ENCODE measurements at regions not wholly inside any gene's neighbourhood (a gene's known extent, or its start where the extent isn't known, plus 50 kb on each side); places are given as distances from the start of the nearest gene placed in this dataset.
A peak's percentile ranks its signal among the peaks of the same experiment; 100 is the strongest.

DNA sequence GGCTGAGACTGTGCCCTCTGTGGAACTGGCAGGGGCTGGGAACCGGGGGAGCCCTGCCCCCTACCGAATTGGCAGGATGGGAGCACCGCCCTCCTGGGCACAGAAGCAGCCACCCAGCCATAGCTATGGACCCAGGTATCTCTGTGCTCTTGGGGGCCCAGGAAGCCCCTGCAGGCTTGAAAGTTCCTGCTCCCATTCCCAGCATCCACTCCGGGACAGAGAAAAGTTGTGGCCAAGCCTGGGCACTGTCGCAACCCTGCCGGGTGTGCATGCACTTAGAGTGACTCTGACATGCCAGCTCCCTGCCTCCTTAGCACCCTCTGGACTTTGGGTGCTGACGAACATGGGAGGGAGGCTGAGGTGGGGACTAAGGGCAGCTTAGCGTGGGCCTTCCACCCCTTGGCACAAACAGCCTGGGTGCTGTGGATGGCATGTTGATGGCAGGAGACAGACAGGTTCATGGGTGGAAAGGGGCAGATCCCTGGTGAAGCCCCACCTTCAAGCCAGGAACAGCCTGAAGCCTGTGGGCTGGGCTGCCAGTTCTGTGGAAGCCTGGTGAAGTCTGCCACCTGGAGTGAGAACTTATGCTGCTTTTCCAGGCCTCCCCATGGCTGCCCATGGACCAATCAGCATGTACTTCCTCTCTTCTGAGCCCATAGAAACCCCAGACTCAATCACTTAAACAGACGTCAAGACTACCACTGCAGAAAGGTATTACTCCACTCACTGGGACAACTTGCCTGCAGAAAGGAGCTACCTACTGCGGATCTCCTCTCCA is 279.0 kb downstream of the ATXN7L3B start:
- no peak for DNase-seq (ENCODE audit: low spot score)

DNA sequence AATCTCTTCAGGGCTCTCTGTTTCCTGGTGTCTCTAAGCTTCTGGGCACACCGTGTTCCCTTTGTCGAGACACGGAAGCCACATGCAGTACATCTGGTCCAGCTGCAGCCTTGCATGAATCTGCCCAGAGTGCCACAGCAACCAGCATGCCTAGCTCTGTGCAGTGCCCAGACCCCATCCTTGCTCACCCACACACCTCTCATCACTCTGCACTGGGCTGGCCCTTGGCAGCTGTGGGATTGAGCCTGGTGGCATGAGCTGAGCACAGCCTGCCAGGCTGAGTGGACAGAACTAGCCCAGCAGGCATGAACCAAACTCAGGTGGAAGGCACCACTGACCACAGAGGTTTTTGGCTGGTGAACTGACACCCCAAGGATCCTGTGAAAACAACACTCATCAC is 279.9 kb downstream of the ATXN7L3B start:
- DNase-seq (ENCODE audit: low spot score), result no peak

DNA sequence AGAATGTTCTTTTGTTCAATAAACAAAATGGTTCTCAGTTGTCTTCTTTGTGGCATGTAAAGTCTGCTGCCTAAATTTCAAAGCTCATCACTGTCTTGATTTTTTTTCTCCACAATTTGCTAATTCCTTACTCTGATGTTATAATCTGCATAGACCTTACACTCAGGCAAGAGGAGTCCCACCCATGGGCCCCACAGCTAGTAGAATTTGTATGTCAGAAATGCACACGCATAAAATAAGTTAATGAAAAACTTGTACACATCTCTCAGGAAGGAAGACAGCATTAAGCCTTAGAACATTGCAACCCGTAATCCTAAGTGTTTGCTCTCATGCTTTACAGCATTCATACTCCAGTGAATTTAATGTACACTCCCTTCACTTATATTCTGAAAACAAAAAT is 280.8 kb downstream of the ATXN7L3B start:
- no peak for DNase-seq (ENCODE audit: low spot score)

DNA sequence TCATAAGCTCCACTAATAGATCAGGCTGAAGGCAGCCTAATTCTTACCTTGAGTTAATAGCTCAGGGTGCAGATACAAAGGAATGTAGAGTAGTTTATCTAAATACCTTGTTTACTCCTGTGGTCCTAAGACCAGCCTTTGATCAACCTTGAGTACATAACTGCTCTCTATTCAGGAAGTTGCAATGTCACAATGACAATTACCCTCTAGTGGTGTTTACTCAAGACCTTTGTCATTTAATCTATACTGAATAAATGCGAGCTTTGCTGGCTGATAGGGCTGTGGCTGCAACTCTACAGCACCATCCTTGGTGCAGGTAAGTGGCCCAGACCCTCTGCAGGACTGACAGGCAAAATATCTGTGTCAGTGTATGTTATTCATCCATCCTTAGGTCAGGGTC is 282.7 kb downstream of the ATXN7L3B start:
- DNase-seq (ENCODE audit: low spot score), result no peak

DNA sequence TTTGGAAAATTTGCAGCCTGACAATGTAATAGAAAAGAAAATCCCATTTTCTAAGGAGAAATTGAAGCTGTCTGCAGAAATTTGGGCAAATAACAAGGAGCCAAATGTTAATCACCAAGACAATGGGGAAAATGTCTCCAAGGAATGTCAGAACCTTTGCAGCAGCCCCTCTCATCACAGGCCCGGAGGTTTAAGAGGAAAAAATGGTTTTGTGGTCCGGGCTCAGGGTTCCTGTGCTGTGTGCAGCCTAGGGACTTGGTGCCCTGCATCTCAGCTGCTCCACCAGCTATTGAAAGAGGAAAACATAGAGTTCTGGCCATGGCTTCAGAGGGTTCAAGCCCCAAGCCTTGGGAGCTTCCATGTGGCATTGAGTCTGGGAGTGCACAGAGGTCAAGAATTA is 298.9 kb downstream of the ATXN7L3B start:
- no peak for DNase-seq (ENCODE audit: low spot score)

DNA sequence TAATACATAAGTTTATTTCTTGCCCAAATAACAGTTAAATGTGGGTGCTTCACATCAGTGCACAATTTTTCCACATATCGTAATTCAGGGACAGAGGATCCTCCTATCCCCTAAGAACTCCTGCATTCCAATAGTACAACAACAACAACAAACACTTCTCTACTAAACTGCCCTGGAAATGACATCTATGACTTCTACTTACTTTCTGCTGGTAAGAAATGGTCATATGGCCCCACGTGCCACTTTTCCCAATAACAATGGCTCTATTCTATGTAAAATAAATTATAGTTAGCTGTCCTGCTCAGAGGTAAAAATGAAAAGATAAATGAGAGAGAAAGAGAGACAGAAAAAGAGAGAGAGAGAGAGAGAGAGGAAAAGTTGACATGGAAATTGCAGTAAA is 308.5 kb downstream of the ATXN7L3B start:
- no peak for DNase-seq (ENCODE audit: low spot score)

DNA sequence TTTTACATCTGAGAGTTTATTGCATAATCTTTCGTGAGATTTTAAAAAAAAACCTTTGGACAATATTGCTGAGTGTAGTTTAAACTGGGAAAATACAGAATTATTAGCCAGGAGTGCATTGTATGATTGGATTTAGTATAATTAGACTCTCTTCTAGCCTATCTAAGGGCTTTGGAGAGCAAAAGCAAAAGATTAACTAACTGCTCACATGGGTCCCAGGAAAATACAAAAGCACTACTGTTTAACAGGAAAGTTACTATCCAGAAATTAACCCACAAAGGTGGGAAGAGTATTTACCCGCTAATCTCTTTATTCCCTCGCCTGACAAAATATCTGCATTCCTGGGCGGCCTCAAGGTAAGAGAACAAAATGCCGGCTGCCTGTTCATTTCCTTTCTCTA is 309.5 kb downstream of the ATXN7L3B start:
- no peak for DNase-seq (ENCODE audit: low spot score)

DNA sequence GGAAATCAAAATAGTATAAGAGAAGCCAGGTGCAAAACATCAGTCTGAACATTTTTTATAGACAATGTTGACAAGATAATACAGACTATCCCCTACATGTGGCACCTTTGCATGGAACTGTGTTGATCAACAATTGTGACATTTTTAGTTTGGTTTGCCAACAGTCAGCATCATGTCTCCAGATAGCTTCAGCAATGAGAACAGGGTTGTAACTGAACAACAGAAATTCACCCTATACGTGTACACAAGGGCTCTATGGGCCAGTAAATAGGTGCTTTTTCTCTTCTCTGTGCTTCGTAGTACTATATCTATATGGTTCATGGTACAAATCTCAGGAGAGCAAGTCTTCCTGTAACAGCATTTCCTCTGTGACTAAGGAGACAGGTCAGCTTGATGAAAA is 310.4 kb downstream of the ATXN7L3B start:
- DNase-seq (ENCODE audit: low spot score), result no peak

DNA sequence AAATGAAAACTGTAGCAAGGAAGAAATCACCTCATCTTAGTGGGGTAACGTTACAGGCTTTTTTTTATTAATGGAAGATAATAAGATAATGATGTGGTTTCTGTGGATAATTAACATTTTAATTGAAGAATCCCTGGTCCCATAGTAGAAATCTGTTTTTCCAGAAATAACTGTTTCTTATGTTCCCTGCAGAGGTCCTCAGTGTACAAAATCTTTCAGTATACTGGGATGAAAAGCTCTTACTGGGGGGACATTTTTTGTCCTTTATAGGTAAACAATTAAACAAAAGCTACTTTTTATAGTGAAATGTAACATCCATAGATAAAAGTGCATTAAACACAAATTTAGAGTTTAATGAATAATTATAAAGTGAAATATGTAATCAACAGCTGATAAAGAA is 312.2 kb downstream of the ATXN7L3B start:
- DNase-seq (ENCODE audit: low spot score), result no peak

DNA sequence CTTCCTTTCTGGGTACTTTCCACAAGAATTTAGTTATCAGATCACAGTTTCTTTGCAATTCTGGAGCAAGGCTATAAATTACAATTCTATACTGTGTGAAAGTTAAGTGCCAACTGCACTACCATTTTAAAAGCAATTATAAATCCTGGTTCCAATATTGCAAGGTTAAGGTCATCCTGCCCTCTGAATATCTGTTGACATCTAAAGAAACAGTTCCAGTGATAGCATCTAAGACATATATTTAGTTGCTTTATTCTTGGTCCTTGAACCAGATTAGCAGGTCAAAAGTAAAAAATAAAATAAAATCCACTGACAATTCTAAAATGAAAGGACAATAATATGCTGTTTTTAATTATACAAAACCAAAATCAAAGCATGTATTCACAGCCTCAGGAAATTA is 334.2 kb downstream of the ATXN7L3B start:
- no peak for DNase-seq (ENCODE audit: low spot score)

DNA sequence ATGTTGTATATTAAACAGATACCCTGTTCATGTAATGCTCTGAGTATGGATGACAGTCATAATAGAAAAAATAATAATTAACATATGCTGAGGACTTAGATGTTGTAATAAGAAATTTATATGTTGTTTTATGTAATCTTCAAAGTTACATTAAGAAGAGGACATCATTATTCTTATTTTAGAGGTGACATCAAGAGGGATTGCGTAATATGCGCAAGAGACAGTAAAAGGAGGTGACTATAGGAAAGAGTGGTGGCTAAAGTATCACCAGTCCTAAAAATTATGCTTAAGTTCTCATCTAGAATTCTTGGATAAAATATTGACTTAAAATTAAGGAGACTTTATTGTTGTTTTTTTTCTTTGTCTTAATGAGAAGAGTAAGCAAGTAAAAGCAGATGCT is 323.9 kb downstream of the KCNC2 start:
- no peak for DNase-seq (ENCODE audit: low spot score)

DNA sequence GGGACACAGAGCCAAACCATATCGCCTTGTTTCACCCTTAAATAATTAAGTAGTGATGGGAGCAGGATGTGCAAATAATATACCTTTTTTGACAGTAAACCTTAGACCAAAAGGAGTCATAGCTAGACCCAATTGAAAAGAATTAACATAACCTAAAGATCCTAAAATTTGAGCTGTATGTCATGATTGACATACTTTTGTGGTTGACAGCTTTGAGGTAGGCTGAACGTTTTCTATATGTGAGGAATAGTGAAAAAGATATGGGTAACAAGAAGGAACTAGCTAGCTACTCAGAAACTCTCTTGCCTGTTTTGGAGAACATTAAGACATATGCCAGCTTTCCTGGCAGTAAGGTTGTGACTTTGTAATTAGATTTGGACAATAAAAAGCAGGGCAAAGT is 320.6 kb downstream of the KCNC2 start:
- DNase-seq (ENCODE audit: low spot score), result no peak

DNA sequence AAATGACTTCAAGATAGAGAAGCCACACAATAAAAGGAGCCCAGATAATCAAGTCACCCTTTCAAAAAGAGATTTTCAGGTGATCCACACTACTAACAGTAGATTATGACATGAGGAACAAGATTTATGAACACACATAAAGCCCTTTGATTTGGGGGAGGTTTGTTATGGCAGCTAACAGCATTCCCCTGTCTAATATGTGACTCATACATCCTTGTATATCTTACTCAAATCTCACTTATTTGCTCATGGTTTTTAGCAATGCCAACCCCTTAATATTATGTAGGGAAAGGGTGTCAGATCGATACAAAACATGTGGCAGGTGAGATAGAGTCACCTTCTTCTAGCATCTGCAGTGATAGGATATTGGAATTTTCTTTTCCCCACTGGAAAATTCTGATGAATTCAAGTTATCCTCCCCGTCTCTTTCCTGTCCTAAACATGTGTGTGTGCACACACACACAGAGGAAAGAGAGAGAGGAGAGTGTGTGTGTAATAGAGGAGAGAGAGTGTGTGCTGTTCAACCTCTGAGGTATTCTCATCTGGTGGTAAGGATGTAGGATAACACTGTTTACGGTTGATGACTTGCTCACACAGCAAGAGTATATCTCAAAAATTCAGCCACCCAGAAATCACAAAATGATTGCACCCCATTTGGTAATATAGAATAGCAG is 319.9 kb downstream of the KCNC2 start:
- peak; percentile 31 for DNase-seq (ENCODE audit: low spot score)

DNA sequence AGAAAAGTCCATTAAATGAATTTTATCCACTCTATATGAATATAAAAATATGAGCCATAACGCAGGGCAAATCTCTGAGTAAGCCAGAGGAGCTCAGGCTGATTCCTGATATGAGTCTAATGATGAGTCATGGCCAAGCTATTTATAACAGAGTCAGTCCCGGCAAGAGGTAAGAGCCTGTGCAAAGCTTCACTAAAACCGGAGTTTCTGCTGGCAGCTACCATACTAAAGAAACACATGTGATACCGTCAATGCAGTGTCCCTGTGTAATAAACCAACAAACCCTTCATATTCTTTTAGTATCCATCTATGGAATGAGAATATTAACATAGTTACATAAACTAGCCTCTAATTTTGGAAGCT is 319.4 kb downstream of the KCNC2 start:
- DNase-seq (ENCODE audit: low spot score), result peak; percentile 90

DNA sequence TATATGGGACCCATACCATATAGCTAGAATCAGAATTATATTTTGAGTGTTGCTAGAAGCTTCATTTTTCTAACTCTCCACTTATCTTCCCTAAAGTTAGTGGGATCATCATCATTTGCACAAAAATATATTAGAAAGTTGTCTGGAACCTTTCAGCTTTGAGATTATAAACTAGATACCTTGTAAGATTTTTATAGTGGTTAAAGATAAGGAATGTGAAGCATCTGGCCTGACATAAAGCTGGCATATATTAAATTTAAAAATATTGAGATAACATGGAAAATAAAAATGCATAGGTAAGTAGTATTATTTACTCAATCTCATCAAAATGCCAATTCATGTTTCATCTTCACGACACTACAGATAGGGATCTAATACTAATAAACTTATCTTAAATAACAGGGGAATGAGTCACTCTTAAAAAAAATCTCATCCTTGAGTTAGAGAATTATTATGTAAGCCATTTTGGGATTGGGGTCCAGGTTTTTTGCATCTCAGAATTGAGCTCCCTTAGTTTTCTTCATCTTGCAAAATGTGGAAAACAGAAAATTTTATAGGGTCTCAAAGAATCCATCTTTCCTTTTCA is 318.5 kb downstream of the KCNC2 start:
- DNase-seq (ENCODE audit: low spot score), result no peak

DNA sequence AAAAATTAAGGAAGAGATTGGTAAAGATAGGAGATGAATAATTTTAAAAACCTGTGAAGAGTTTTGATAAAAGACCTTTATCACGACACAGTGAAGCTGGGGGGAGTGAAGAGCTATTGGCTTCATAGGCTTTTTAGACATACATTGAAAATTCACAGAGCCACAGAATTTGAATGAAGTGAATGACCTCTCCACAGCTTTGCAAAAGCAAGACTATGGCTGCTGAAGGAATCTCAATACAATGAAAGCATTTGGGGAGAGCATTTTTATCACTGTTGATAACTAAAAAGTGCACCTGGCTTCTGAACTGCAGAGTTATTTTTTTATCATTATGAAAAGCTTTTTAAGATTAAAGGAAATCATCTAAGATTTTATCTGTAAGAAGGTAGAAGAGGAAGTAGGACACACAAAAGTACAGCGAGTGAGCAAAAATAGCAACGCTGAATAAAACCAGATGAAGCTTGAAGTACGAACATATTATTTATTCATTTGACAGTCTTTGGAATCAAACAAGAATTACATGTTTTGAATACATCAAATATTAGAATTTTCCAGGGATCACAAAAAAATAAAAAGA is 317.5 kb downstream of the KCNC2 start:
- no peak for DNase-seq (ENCODE audit: low spot score)

DNA sequence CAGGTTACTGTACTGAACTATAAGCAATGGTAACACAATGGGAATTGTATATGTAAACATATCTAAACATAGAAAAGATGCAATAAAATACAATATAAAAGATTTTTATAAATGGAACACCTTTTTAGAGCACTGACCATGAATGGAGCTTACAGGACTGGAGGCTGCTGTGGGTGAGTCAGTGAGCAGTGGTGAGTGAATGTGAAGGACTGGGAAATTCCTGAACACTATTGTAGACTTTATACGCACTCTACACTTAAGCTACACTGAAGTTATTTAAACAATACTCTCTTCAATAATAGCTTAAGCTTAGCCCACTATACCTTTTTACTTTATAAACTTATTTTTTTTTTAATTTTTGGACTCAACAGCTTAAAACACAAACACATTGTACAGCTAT is 313.5 kb downstream of the KCNC2 start:
- DNase-seq (ENCODE audit: low spot score), result no peak

DNA sequence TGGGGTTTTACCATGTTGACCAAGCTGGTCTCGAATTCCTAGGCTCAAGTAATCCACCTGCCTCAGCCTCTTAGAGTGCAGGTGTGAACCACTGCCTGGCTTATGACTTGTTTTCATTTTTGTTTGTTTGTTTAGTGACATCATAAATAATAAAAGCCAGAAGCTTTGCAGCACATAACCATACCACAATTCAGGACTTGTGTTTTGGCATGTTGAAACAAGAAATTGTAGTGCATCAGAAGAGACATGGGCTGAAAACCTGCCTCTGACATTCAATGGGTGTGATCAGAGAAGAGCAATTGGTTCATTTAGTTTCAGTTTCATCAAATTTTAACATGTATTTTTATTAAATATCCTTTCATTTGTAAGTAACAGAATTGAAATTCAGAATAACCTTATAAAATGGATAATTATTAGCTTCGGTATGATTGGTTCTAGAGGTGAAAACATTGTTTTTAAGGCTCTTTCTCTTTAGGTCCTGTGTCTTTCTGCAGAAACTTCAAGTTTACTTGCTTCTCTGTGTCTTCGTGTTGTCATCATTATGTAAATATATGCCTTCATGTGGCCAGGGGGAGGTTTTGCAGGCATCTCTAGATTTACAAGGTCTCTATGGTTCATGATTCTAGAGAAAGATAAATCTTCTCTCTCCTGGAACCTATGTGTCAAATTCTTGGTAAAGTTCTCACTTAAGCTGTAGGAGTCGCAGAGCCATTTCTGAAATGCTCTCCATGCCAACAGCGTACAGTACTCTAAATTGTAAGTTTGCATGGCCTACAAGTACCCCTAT is 312.0 kb downstream of the KCNC2 start:
- DNase-seq (ENCODE audit: low spot score), result no peak

DNA sequence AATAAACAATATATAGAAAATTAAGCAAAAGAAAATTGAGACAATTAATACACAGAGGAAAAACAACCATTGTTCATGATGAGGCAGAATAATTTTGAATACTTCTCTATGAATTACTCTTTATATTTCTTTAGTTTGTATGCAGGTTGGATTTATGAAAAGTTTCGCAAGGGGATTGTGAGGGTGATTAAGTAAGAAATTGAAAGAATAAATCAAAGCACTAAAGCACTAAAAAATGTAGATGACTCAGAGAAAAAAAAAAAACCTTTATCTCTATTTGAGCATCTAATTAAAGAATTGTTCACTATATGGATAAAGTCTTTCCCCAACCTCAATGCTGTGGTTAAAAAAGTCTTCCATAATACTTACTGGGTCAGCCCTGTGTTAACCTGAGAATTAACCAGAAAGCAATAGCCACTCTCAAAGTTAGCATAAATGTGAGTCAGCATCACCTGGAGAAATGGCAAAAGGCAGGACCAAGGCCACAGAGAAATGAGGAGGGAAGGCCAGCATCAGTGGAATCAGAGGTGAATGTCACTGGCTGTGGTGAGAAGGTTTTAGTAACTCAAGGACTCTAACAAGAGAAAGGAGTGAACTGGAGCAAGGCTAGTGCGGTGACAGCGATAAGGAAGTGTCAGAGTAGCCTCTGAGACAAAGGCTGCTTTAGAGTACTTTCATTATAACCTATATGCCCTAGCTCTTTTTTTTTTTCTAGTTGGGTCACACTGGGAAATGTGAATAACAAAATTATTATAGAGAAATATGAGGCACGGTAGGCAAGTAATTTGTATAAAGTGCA is 310.4 kb downstream of the KCNC2 start:
- no peak for DNase-seq (ENCODE audit: low spot score)

DNA sequence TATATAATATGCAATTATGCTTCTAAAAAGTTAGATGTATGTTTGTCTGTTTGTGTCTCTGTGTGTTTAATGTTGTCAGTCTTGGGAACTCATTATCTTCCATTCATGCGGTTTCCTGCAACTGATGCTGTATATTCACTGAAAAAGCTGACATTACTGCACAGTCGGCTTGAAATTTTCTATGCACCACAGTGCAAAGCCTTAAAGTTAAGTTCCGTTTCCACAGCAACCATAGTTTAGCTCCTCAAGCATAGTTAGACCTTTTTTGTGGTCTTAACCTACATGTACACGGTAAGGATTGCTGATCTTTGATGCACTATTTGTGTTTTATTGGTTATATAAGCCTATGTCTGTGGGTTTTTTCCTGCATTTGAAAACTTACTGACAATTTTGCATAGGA is 309.4 kb downstream of the KCNC2 start:
- DNase-seq (ENCODE audit: low spot score), result no peak

DNA sequence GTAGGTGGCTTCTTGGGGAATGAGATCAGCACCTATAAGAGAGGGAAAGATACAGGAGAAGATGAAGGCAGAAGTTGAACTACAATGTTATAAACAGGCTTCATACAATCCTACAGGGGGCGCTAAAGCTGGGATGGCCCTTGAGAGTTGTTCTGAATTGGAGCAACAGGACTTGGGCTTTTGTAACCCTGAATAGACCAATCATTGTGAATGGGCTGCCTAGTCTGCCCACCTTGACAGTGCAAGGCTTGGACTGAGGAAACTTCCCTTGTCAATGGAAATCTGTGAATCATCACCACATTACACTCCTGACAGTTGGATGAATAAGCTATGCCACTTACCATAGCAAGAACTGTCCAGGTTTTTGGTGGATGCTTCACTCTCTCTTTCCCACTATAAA is 306.1 kb downstream of the KCNC2 start:
- no peak for DNase-seq (ENCODE audit: low spot score)

DNA sequence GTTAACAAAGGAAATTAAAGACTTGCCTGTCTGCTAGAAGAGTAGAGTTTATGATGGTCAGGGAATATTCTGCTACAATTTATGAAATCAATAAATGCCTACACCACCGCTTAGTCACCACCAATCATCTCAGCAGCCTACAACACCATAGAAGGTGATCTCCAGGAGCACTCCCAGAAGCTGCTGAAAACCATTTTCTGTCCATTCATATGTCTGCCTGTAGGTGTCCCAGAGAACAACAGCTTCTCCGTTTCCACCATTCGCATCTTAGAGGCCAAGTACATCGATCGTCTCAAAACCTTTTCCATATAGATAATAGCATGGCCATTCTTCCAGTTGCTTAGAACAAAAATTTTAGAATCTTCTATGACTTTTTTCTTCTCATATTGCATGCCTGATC is 303.4 kb downstream of the KCNC2 start:
- no peak for DNase-seq (ENCODE audit: low spot score)

Measured in kidney capillary endothelial cell (primary cell).